GM12878 (cell line): ENCODE measurements at regions not wholly inside any gene's neighbourhood (a gene's known extent, or its start where the extent isn't known, plus 50 kb on each side); places are given as distances from the start of the nearest gene placed in this dataset.

Experiments
- CTCF ChIP-seq, 3 experiments: IDR thresholded peaks in 2 of 3; conservative IDR thresholded peaks in 1 of 3; 2 replicates each; pipeline ENCODE4 v1.5.1; 2011; ENCODE audit warnings: low read depth in 3 of 3, low read length in 3 of 3, mild to moderate bottlenecking in 3 of 3, control low read depth in 2 of 3, moderate library complexity in 2 of 3, inconsistent platforms in 1 of 3, mixed read lengths in 1 of 3; ENCODE audit not compliant: control insufficient read depth in 2 of 3, insufficient read depth in 1 of 3; ENCODE audit errors: extremely low read depth in 1 of 3
- EZH2 ChIP-seq: IDR thresholded peaks from 2 replicates; pipeline ENCODE4 v1.6.1; 2012; ENCODE audit warnings: low read depth, mild to moderate bottlenecking, control low read depth, inconsistent platforms, low read length, borderline replicate concordance; ENCODE audit not compliant: control insufficient read depth
- POLR2AphosphoS5 ChIP-seq: IDR thresholded peaks from 2 replicates; pipeline ENCODE4 v1.6.1; 2011; ENCODE audit warnings: mild to moderate bottlenecking, low read length, inconsistent platforms

GRCh38 chr14:100416081-100416680 is 93.0 kb downstream of the SLC25A47 start:
- TF ChIP-seq POLR2AphosphoS5 (no peak), EZH2 (no peak), CTCF (IDR thresholded peaks at IDR 0.05 in 2 of 3, conservative IDR thresholded peaks at IDR 0.05 in 1 of 3; ENCODE audit: control insufficient read depth in 2 of 3, extremely low read depth in 1 of 3, insufficient read depth in 1 of 3, low read depth in 3 of 3, low read length in 3 of 3) (no peak)
